ENCODE measurements at regions not wholly inside any gene's neighbourhood (a gene's known extent, or its start where the extent isn't known, plus 50 kb on each side); places are given as distances from the start of the nearest gene placed in this dataset.
A peak's percentile ranks its signal among the peaks of the same experiment; 100 is the strongest.

GRCh38 chr1:168477792-168478191 lies 66.0 kb downstream of the XCL2 start:
- TF ChIP-seq, protein P1, sequence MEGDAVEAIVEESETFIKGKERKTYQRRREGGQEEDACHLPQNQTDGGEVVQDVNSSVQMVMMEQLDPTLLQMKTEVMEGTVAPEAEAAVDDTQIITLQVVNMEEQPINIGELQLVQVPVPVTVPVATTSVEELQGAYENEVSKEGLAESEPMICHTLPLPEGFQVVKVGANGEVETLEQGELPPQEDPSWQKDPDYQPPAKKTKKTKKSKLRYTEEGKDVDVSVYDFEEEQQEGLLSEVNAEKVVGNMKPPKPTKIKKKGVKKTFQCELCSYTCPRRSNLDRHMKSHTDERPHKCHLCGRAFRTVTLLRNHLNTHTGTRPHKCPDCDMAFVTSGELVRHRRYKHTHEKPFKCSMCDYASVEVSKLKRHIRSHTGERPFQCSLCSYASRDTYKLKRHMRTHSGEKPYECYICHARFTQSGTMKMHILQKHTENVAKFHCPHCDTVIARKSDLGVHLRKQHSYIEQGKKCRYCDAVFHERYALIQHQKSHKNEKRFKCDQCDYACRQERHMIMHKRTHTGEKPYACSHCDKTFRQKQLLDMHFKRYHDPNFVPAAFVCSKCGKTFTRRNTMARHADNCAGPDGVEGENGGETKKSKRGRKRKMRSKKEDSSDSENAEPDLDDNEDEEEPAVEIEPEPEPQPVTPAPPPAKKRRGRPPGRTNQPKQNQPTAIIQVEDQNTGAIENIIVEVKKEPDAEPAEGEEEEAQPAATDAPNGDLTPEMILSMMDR (IDR thresholded peaks at IDR 0.05) = no peak
- peak in 2 of 3 donors; percentile 28 to 38 for DNase-seq
- Histone ChIP-seq H3K27me3 (ENCODE audit: control insufficient read depth in 2 of 2, insufficient read depth in 2 of 2, low read length in 2 of 2) (no peaks in the 10 kb centered on the region), H3K79me2 (ENCODE audit: insufficient read depth, low read length) (no peaks in the 10 kb centered on the region), H3K9me3 (replicated peaks in 1 of 2; ENCODE audit: control insufficient read depth in 1 of 2, insufficient read depth in 1 of 2, low read length in 2 of 2) (peaks cover 5 to 6% of the 10 kb centered on the region in 2 donors), H3K4me2 (replicated peaks; ENCODE audit: extremely low read depth, low read length, poor library complexity, severe bottlenecking) (no peak overlapping the region), H2AFZ (ENCODE audit: insufficient read depth, low read depth, low read length, poor library complexity, severe bottlenecking) (no peak overlapping the region), H3K27ac (ENCODE audit: low read depth in 1 of 2, low read length in 2 of 2) (peak overlapping the region in 1 of 2 donors; percentile 1), H4K20me1 (ENCODE audit: insufficient read depth, low read length) (no peaks in the 10 kb centered on the region), H3K36me3 (replicated peaks in 1 of 2; ENCODE audit: control insufficient read depth in 1 of 2, insufficient read depth in 2 of 2, low read length in 2 of 2) (no peaks in the 10 kb centered on the region), H3K4me1 (ENCODE audit: control insufficient read depth in 1 of 2, insufficient read depth in 2 of 2, low read length in 2 of 2) (peaks cover 32 to 33% of the 10 kb centered on the region in 2 donors), H3K4me3 (replicated peaks in 1 of 3; ENCODE audit: low read depth in 2 of 3, low read length in 3 of 3) (no peak overlapping the region), H3K9ac (ENCODE audit: insufficient read depth, low read length, poor library complexity, severe bottlenecking) (no peak overlapping the region)
- Mint-ChIP-seq H3K36me3 (peaks cover 0 to 4% of the 10 kb centered on the region in 2 donors), H3K4me1 (peaks cover 38% of the 10 kb centered on the region), H3K27me3 (ENCODE audit: low read depth in 3 of 3) (no peaks in the 10 kb centered on the region), H3K27ac (peak overlapping the region in 6 of 7 donors; percentile 58 to 91 (median 77)), H3K9me3 (peaks cover 3 to 24% (median 21%) of the 10 kb centered on the region in 7 donors), H3K4me3 (no peak overlapping the region)
- intact Hi-C loops (cut with micrococcal nuclease) = no loop called here

DNA sequence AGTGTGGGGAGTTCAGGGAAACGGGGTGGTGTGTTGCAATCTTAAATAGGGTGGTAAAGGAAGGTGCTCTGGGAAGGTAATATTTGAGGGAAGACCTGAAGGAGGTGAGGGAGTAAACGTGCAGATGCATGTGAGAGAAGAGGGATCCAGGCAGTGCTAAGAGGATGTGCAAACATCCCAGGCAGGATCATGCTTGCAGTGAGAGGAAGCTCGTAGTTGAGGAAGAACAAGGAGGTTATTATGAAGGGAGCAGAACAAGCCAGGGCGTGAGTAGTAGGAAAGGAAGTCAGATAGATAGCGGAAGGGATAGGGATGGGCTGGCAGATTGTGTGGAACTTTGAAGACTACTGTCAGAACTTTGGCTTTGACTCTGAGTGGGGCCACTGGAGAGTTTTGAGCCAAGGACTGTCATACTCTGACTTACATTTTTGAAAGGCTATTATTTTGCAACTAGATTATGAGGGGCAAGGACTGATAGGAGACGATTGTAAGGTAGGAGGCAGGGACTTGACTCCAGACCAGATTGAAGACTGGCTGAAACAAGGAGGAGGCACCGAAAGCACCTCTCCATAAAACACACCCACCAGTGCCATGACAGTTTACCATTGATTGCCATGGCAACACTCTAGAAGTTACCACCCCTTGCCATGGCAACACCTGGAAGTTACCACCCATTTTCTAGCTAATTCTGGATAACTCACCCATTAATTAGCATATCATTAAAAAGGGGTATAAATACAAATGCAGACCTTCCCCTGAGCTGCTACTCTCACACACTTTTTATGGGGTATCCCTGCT lies 67.0 kb downstream of the XCL2 start:
- WGBS (ENCODE audit: insufficient coverage) = 34% methylated on average over 4 of the region's 7 CpGs
- H3K9me3 Mint-ChIP-seq = peaks cover 0 to 25% (median 20%) of the 10 kb centered on the region in 7 donors
- H3K9me3 ChIP-seq (replicated peaks in 1 of 2; ENCODE audit: control insufficient read depth in 1 of 2, insufficient read depth in 1 of 2, low read length in 2 of 2) = peaks cover 0 to 6% of the 10 kb centered on the region in 2 donors
- intact Hi-C loops (cut with micrococcal nuclease) = no loop called here
- peaks cover 26 to 30% of the 10 kb centered on the region in 2 donors for H3K4me1 ChIP-seq (ENCODE audit: control insufficient read depth in 1 of 2, insufficient read depth in 2 of 2, low read length in 2 of 2)
- peak overlapping the region in 5 of 7 donors; percentile 0 to 75 (median 40) for H3K27ac Mint-ChIP-seq
- no peak overlapping the region for H2AFZ ChIP-seq (ENCODE audit: insufficient read depth, low read depth, low read length, poor library complexity, severe bottlenecking)
- no peak overlapping the region for H3K9ac ChIP-seq (ENCODE audit: insufficient read depth, low read length, poor library complexity, severe bottlenecking)
- H3K4me3 Mint-ChIP-seq = no peak overlapping the region
- no peaks in the 10 kb centered on the region for H3K27me3 ChIP-seq (ENCODE audit: control insufficient read depth in 2 of 2, insufficient read depth in 2 of 2, low read length in 2 of 2)
- no peaks in the 10 kb centered on the region for H4K20me1 ChIP-seq (ENCODE audit: insufficient read depth, low read length)
- H3K4me2 ChIP-seq (replicated peaks; ENCODE audit: extremely low read depth, low read length, poor library complexity, severe bottlenecking) = no peak overlapping the region
- no peak overlapping the region for H3K27ac ChIP-seq (ENCODE audit: low read depth in 1 of 2, low read length in 2 of 2)
- TF ChIP-seq, protein P1 (IDR thresholded peaks at IDR 0.05) = no peak
- H3K27me3 Mint-ChIP-seq (ENCODE audit: low read depth in 3 of 3) = no peaks in the 10 kb centered on the region
- no peaks in the 10 kb centered on the region for H3K79me2 ChIP-seq (ENCODE audit: insufficient read depth, low read length)
- H3K4me1 Mint-ChIP-seq = peaks cover 29% of the 10 kb centered on the region
- no peak overlapping the region for H3K4me3 ChIP-seq (replicated peaks in 1 of 3; ENCODE audit: low read depth in 2 of 3, low read length in 3 of 3)
- H3K36me3 ChIP-seq (replicated peaks in 1 of 2; ENCODE audit: control insufficient read depth in 1 of 2, insufficient read depth in 2 of 2, low read length in 2 of 2) = no peaks in the 10 kb centered on the region
- DNase-seq = peak; percentile 15 to 47 (median 19)
- H3K36me3 Mint-ChIP-seq = peaks cover 0 to 6% of the 10 kb centered on the region in 2 donors

Data from CD14-positive monocyte (primary cell).